GM12892 (cell line): ENCODE measurements at regions not wholly inside any gene's neighbourhood (a gene's known extent, or its start where the extent isn't known, plus 50 kb on each side); places are given as distances from the start of the nearest gene placed in this dataset.

ENCODE experiments used
- POLR2A ChIP-seq: IDR thresholded peaks from 2 replicates; pipeline ENCODE4 v1.6.1; 2011; ENCODE audit warnings: low read depth, low read length, control low read depth
- TAF1 ChIP-seq: IDR thresholded peaks from 2 replicates; pipeline ENCODE4 v1.6.1; 2011; ENCODE audit warnings: low read depth, mild to moderate bottlenecking, control low read depth, low read length, borderline replicate concordance

GRCh38 chr21:26641062-26641461, 68.0 kb upstream of the CYYR1 start:
- TF ChIP-seq TAF1 (no peak), POLR2A (no peak)
